ENCODE measurements at regions not wholly inside any gene's neighbourhood (a gene's known extent, or its start where the extent isn't known, plus 50 kb on each side); places are given as distances from the start of the nearest gene placed in this dataset.

DNA sequence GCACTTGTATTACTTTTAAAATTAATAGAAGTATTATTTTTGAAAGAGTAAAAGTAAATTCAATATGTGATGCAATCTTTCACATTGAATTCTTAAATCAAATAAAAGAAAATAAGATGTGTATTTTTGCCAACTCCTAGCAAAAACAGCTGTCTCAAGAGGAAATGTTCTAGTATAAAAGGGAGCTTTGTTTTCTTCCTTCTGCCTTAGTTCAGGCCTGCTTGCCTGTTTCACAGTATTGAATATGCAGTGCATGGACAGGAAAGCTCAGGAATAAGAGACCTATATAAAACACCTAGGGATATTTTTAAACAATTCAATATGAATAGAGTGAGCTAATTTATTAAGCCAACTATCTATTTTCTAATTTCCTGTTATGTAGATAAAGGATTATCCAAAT lies 294.8 kb upstream of the G2E3 start:
- no peak for TF ChIP-seq SIX5 (IDR thresholded peaks at IDR 0.05; ENCODE audit: low read depth, low read length, severe bottlenecking)
- no peak for TF ChIP-seq EZH2 (IDR thresholded peaks at IDR 0.05; ENCODE audit: borderline replicate concordance, control insufficient read depth, low read depth, low read length)
- TF ChIP-seq BHLHE40 (IDR thresholded peaks at IDR 0.05; ENCODE audit: borderline replicate concordance in 1 of 2, low read depth in 2 of 2, low read length in 1 of 2) = no peak
- TF ChIP-seq CBFB (IDR thresholded peaks at IDR 0.05; ENCODE audit: low read depth) = no peak
- TF ChIP-seq, protein P1, sequence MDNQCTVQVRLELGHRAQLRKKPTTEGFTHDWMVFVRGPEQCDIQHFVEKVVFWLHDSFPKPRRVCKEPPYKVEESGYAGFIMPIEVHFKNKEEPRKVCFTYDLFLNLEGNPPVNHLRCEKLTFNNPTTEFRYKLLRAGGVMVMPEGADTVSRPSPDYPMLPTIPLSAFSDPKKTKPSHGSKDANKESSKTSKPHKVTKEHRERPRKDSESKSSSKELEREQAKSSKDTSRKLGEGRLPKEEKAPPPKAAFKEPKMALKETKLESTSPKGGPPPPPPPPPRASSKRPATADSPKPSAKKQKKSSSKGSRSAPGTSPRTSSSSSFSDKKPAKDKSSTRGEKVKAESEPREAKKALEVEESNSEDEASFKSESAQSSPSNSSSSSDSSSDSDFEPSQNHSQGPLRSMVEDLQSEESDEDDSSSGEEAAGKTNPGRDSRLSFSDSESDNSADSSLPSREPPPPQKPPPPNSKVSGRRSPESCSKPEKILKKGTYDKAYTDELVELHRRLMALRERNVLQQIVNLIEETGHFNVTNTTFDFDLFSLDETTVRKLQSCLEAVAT (IDR thresholded peaks at IDR 0.05) = no peak
- TF ChIP-seq, protein P2, sequence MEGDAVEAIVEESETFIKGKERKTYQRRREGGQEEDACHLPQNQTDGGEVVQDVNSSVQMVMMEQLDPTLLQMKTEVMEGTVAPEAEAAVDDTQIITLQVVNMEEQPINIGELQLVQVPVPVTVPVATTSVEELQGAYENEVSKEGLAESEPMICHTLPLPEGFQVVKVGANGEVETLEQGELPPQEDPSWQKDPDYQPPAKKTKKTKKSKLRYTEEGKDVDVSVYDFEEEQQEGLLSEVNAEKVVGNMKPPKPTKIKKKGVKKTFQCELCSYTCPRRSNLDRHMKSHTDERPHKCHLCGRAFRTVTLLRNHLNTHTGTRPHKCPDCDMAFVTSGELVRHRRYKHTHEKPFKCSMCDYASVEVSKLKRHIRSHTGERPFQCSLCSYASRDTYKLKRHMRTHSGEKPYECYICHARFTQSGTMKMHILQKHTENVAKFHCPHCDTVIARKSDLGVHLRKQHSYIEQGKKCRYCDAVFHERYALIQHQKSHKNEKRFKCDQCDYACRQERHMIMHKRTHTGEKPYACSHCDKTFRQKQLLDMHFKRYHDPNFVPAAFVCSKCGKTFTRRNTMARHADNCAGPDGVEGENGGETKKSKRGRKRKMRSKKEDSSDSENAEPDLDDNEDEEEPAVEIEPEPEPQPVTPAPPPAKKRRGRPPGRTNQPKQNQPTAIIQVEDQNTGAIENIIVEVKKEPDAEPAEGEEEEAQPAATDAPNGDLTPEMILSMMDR (IDR thresholded peaks at IDR 0.05 in 2 of 3, conservative IDR thresholded peaks at IDR 0.05 in 1 of 3; ENCODE audit: control insufficient read depth in 2 of 3, extremely low read depth in 1 of 3, insufficient read depth in 1 of 3, low read depth in 3 of 3, low read length in 3 of 3) = no peak
- TF ChIP-seq NFYA (IDR thresholded peaks at IDR 0.05; ENCODE audit: borderline replicate concordance, low read depth, low read length) = no peak
- no peak for TF ChIP-seq YY1 (IDR thresholded peaks at IDR 0.05; ENCODE audit: low read depth, low read length)
- TF ChIP-seq NFIC (IDR thresholded peaks at IDR 0.05; ENCODE audit: low read depth, low read length) = no peak

All from GM12878 (cell line).